OCI-LY3 (cell line): ENCODE measurements at regions not wholly inside any gene's neighbourhood (a gene's known extent, or its start where the extent isn't known, plus 50 kb on each side); places are given as distances from the start of the nearest gene placed in this dataset.

Source experiments
- EZH2phosphoT487 ChIP-seq: fragments of 200-600 bp; shearing (Covaris generic); IDR thresholded peaks from 2 replicates; pipeline ENCODE4 v1.6.1; 2018; ENCODE audit warnings: antibody characterized with exemption, mixed run types, low read depth
- TF ChIP-seq, protein P1 (sequence below): fragments of 200-600, 300-600 bp; sonication (generic); IDR thresholded peaks from 2 replicates; pipeline ENCODE4 v1.5.1; 2014; ENCODE audit warnings: antibody characterized with exemption, low read length, low read depth

DNA sequence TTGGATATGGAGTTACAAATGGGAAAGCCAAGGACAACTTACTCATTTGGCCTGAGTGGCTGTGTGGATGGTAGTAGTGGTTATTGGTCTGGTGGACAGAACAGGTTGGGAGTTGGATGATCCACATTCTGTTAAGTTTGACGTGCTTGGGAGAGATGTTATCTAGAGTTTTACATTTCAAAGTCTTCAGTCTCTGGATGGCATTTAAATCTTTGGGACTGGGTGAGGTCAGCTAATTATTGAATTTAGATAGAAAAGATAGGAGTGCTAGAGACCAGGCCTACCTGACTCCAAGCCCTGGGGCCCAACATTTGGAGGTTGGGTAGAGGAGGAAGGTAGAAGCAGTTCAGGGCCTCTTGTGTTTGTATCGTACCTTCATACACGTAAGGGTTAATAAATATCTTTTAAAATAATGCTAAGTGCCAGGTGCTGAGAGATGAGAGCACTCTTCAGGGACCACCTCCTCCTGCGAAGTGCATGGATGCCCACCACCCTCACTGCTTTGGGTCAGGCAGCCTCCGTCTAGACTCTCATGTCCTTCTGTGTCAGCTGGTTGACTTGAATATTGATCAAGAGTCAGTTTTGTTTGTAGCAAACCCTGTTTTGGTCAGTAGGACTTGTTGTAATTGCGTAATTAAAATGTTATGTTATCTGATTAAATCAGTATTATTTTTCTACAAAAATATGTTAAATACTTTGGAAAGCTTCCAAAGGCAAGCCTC, 460.4 kb upstream of the RGS6 start:
- TF ChIP-seq EZH2phosphoT487: no peak
- TF ChIP-seq, protein P1, sequence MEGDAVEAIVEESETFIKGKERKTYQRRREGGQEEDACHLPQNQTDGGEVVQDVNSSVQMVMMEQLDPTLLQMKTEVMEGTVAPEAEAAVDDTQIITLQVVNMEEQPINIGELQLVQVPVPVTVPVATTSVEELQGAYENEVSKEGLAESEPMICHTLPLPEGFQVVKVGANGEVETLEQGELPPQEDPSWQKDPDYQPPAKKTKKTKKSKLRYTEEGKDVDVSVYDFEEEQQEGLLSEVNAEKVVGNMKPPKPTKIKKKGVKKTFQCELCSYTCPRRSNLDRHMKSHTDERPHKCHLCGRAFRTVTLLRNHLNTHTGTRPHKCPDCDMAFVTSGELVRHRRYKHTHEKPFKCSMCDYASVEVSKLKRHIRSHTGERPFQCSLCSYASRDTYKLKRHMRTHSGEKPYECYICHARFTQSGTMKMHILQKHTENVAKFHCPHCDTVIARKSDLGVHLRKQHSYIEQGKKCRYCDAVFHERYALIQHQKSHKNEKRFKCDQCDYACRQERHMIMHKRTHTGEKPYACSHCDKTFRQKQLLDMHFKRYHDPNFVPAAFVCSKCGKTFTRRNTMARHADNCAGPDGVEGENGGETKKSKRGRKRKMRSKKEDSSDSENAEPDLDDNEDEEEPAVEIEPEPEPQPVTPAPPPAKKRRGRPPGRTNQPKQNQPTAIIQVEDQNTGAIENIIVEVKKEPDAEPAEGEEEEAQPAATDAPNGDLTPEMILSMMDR: no peak
